HG03064 (cell line): ENCODE measurements at regions not wholly inside any gene's neighbourhood (a gene's known extent, or its start where the extent isn't known, plus 50 kb on each side); places are given as distances from the start of the nearest gene placed in this dataset.
"Not testable (repeated sequence)": the region's sequence is repeated elsewhere in the genome, so short reads cannot be mapped to it uniquely, and the experiment has no call there.

Source experiments
- ATAC-seq: cut with Tn5 transposase; IDR thresholded peaks from one replicate; pipeline ENCODE4 v1.9.1; 2021; ENCODE audit warnings: low read depth; ENCODE audit not compliant: unreplicated experiment

DNA sequence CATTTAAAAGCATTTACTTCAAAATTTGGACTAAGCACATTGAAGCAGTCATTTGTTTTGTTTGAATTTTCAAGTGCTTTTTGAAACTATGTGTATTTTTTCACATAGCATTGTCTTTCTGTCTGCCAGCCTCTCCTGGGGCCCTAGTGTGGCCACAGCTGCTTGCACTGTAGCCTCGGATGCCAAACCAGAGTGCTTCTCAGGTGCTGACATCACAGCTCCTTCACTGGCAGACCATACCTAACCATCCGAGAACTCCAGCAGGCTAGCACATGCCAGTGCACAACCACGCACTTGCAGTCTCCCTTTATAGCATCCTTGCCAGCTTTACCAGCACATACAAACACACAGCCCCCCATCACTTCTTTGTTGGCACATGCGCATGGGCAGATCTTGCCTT, 1019.7 kb downstream of the STPG2 start:
- ATAC-seq = no peak

DNA sequence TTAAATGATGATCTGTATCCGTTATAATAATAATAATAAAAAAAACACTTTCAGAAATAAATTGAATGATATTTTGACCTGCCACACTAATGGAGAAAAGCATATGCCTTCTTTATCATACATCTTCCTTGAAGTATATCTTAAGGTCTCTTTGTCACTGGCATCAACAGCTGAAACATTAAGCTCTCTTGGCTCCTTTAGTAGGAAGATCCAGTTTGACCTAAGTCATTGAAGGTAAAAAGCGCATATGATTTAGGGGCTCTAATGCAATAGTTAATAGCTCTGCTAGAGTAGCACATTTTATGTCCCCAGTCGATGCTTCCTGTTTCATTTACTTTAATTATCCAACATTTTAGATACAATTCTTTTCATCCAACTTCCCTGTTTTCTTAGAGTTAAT, 1010.8 kb downstream of the STPG2 start:
- ATAC-seq = no peak

DNA sequence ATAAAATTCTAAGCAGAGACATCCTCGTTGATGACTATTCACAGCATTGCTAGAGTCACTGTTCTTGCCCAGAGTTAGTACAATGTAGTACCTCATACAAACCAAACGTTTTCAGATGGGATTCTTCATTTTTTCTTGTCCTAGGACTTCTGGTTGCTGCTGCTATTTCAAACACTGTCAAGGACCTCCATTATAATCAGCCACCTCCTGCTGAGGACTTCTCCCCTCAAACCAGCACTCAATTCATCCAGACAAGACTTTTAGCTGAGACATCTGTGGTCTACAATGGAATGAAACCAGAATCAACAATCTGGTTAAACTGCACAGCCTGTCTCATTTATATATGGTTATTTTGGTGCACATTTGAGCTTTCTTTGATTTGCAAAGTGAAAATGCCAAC, 1008.8 kb downstream of the STPG2 start:
- no peak for ATAC-seq

DNA sequence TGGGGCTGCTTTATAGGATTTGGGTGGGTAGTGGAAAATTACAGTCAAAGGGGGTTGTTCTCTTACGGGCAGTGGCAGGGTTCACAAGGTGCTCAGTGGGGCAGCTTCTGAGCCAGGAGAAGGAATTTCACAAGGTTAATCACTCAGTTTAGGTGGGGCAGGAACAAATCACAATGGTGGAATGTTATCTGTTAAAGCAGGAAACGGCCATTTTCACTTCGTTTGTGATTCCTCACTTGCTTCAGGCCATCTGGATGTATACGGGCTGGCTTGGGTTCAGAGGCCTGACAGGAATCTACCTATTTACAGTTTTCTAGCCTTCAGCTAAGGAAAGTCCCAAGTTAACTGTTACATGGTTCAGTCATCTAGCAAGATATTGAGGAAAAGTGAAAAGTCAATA, 1003.5 kb downstream of the STPG2 start:
- ATAC-seq = no peak

DNA sequence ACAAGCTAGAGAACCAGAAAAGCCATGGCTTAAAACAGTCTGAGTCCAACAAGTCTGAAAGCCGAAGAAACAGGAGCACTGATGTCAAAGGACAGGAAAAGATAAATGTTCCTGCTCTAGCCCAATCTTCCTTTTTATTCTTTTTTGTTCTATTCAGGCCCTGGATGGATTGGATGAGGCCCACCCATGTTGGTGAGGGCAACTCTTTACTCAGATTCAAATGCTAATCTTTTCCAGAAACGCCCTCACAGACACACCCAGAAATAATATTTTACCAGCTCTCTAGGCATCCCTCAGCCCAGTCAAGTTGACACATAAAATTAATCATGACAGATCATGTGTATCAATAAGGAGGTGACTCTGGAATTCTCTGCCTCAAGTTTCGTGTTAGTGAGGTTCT, 1002.7 kb downstream of the STPG2 start:
- no peak for ATAC-seq

DNA sequence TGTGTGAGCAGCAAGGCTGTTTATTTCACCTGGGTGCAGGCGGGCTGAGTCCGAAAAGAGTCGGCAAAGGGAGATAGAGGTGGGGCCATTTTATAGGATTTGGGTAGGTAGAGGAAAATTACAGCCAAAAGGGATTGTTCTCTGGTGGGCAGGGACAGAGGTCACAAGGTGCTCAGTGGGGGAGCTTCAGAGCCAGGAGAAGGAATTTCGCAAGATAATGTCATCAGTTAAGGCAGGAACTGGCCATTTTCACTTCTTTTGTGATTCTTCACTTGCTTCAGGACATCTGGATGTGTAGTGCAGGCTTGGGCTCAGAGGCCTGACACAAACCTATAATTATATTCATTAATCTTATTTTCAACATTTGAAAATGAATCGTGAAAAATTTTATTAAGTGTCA, 1001.9 kb downstream of the STPG2 start:
- not testable (repeated sequence) for ATAC-seq

DNA sequence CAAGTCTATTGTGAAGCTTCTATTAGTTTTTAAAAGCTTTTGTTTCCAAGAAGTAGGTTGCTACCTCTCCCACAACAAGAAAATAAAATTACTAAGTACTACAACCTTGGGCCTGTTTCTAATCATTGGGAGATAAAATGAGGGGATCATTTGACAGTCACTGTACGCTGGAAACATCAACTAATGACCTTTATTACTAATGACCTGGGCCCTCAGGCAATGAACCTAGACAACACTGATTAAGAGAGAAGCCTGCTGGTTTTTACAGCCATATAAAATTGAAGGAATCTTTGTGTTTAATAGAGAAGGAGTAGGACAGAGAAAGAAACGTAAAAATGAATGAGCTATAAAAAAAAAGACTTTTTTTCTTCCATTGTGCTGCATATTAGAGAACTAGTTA, 1000.9 kb downstream of the STPG2 start:
- ATAC-seq = no peak

DNA sequence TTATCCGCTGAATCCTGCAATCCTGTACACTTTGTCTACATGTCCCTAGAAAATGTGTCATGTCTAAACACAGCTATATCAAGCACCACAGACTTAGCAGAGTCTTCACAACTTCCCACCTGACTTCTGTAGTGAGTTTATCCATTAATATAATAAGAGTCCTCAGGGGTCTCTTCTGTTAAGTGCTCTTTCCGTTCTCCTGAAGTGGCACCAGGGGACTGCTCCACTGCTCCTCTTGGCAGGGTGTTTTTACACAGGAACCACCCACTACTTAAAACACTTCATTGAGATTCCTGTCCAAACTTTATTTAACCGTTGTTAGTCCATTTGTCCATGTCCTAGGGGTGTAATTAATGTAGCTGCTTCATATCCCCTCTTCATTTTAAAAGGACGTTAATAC, 1000.4 kb downstream of the STPG2 start:
- no peak for ATAC-seq

DNA sequence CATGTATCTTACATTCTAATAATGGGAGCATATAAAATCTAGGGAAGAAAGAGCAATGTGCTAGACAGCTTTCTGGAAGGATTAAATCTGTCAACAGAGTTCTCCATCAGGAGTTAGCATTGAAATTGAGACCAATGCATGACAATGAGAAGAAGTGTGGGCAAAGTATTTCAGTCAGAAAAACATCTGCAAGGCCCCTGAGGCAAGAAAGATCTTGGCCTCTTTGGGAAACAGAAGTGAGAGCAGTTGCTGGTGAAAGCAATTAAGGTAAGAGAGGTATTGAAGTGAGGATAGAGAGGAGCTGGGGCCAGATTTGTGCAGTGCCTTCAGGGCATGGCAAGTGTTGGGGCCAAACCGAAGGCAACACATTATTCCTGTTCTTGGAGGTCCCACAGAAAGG, 999.1 kb downstream of the STPG2 start:
- no peak for ATAC-seq

DNA sequence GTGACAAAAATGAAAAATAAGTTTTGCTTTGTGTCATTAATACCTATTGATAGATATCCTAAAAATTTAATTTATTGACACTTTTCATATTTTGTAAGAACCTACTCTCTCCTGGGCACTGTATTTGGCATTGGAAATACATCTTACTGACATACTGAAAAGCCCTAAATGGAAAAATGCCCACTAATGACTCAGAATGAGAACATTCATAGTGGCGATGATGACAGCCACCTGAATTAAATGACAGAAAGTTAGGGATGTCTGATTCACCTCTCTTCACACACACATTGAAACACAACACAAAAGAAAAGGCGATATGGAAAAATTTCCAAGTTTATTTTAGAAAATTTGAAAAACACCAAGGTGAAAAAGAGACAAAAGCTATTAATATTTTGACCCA, 992.3 kb downstream of the STPG2 start:
- no peak for ATAC-seq

DNA sequence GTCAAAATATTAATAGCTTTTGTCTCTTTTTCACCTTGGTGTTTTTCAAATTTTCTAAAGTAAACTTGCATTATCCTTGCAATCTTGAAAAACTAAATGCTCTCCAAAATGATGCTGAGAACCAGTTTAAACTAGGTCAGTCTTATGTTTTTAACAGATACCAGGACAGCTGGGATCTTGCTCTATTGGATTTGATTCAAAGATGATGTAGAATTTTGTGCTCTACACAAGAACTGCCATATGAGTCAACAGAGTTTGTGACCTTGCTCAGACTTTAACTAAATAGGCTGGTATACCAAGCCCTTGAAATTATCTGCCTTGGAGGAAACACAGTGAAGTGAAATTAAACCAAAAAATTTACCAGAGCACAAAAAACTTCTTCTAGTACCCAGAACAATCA, 991.1 kb downstream of the STPG2 start:
- no peak for ATAC-seq

DNA sequence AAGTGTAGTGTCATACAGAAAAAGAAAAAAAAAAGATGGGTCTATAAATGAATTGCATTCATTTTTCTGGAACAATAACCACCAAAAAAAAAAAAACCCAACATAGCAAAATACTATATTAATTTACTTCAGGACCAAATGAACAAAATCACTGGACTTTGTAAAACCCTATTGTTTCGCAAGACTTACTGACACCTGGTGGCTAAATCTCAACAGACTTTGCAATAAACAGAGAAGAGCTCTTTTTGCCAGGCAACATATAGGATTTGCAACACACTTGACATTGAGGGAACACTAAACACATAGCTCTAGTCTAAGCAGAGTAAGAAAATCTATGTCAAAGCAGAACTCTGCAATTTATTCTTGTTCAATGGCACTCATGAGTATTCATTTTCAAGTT, 990.2 kb downstream of the STPG2 start:
- ATAC-seq = no peak

DNA sequence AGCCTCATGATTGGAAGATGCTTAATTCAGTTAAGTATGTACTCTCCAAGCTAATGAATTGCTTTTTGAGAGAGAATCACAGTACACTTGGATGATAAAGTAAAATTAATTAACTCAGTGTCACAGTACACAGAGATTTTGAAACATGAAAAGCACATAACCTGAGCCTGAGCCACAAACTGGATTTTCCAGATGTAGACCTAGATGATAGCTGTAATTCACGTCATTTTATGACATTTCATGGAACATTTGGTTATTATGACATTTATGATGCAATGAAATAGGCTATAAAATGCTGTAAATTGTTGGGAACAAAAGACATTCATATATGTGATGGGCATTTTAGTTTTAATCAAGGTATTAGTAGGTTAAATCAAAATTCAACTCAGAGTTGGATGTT, 983.7 kb downstream of the STPG2 start:
- no peak for ATAC-seq

DNA sequence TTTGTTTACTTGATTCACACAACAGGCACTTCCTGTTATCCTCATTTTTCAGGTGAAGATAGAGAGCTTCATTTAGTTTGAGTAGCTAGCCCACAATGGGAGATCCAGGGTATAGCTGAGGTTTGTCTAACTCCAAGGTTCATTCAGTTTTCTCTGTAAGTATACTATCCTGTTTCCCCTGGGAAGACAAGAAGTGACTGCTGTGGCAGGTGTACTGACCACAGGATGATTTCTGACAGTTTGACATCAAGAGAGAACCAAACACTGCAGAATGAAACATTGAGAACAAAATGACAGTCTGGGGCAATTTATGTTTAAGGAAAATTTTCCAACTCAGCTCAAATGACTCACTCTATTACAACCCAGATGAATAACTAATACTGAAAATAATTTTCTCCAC, 958.0 kb downstream of the STPG2 start:
- ATAC-seq = no peak

DNA sequence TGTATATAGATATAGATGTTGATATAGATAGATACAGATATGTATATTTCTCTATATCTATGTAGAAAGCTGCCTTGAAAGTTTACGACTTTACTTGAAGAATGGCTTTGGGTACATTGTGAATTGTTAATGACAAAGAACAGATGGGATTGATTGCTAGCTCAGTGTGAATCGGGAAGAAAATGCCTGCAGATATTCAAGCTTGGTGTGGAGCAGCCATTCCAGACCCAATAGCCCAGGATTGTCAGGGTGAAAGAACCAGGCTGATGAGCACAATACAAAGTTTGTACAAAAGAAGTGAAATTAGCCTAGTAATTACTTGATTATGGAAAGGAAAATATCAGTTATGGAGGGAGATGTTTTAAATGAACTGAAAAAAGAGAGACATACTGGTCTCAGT, 946.2 kb downstream of the STPG2 start:
- no peak for ATAC-seq

DNA sequence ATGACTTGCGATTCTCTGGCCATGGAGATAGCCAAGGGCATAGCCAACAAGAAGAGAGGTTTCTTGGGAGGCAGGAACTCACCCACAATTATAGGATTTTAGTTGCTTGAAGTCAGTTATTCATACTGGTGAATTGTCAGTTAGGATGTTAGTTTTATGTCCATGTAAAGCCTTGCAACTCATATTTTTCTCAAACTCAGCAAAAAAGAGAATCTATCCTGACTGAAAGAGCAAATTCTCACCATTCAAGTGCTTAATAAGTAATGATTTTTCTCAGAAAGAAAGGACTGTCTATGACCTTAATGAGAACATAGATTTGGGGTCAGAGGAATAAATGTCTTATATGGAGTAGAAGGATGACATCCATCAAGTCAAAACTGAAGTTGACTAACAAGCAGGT, 934.5 kb downstream of the STPG2 start:
- ATAC-seq = no peak

DNA sequence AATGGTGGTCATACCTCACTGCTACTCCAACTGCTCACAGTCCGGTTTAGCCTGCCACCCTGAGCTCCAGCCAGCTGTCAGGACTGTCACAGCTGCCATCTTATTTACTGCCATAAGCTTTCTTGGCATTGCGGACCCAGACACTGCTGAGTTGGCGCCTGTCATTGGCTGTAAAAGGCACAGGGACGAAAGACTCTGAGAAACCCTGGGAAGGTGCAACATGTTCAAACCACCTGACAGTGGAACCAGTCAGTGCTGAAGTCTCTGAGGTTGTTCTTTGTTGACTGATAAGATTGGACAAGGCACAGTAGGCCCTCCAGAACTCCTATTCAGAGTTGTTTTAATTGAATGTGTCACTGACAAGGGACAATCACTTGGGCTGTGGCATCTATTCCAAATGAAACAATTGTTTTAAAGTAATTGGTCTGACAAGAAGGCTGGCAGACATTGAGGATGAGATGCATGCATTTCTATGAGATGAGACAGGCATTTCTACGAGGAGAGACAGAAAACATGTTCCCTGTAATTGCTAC, 927.8 kb downstream of the STPG2 start:
- ATAC-seq = no peak

DNA sequence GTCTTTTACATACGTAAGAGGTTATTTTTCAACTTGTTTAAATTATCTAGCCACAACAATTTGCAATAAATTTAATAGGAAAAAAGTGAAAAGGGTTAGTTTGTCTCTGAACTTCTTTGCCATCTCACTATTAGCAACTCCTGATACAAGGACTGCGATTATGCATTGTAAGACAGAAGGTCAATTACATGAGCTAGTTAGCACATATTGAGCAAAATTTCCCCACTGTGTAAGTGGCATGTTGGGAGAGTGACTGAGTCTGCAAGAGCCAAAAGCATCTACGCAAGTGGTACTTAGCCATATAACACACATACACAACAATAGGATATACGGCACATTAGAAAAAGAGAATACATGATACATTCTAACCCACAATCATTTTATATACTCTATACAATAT, 927.2 kb downstream of the STPG2 start:
- ATAC-seq = no peak

DNA sequence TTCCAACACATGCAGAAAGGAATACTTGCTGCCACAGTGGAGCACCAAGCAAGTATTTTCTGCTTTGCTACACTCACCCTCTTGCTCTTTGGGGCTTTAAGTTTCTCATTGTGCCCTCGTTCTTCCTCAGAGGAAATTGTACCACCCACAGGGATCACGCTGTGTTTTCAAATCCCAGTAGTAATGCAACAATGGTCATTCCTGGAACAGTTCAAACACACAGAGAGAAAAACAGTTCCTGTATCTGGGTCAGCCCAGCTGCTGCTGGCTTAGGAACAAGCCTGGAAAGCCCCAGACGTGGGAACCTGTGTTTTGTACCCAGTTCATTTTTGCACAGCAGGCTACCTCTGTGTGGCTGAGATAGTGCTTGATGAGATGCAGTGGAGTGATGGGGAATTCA, 907.8 kb downstream of the STPG2 start:
- ATAC-seq = no peak

DNA sequence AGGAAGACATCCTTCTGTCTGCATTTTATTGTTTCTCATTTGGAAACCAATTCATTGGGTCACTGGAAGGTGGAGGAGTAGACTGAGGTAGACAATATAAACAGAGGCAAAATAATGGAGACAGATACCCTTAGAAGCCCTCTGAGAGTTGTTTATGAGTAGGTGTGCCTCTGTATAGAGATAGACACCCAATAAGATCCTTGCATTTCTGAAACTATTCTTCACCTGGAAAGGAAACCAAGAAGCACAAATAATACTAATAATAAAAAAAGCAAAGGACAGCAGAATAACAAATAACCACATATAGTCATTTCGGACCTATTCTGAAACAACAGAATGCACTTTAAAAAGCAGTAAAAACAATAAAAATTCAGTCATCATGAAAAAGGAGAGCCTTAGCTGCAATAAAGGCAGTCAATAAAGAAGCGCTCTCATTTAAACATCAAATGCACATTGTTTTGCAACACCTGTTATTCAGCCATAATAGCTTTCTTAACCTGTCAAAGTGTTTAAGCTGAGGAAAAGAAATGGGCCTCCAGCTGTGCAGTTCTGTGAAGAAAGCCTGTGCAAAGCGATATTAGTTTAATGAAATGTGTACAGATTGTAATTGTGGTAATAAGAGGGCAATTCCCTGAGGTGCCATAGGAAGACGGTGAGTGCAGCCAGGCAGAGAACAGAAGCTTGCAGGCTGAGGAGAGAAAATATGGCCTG, 904.2 kb downstream of the STPG2 start:
- no peak for ATAC-seq

DNA sequence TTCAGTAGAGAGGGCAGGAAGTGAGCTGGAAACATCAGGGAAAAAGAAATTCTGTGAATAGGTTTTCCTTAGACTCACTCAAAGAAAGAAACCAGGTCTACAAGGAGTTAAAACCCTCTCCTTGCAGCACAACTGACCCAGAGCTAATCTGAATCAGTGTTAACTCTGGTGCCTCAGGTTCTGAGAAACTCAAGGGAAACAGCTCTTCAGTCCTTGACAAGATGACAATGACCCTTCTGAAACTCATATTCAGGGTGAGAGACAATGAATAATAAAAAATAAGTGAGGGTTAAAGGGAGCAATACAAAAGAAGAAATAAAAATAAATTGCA, 903.6 kb downstream of the STPG2 start:
- no peak for ATAC-seq

DNA sequence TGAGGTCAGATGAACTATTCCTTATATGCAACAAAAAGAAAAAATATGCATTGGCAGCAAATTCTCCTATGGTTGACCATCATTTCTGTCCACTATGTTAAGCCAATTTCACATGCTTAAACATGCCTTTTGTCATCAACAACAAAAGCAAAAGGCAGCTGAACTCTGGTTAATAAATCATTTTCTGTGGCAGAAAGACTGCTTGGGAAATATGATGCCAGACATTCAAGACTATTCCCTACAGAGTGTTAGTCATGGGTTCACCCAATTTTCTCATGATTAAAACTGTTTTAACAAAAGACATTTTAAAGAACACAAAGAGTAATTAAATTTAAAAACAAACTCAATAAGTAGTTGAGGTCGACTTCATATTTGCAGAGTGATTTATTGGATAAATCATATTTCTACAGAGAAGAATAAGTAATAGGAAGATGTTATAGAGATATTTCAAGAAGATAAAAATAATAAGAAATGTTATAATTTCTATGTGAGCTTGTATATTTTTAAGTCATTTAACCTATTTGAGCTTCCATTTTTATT, 890.6 kb downstream of the STPG2 start:
- no peak for ATAC-seq

DNA sequence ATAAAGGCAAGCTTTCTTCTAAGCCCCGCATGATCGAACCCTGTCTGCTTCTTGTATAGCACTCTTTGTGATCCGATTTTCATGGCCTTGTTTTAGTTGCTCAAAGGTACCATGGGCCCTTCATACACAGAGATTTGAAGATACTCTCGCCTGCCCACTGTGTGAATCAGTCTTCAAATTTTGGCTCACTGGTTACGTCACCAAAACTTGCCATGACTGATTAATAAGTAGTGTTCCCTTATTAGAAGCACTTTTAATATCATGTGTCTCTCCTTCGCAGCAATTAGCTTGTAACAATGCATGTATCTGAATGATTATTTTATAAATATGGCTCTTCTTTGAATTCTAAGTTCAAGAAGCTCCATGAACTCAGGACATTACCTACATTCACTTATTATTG, 880.5 kb downstream of the STPG2 start:
- ATAC-seq = no peak
